GM21528 (cell line): ENCODE measurements at regions not wholly inside any gene's neighbourhood (a gene's known extent, or its start where the extent isn't known, plus 50 kb on each side); places are given as distances from the start of the nearest gene placed in this dataset.

ENCODE experiments used
- ATAC-seq: cut with Tn5 transposase; IDR thresholded peaks from one replicate; pipeline ENCODE4 v1.9.1; 2021; ENCODE audit warnings: mild to moderate bottlenecking, moderate library complexity; ENCODE audit not compliant: unreplicated experiment, low FRiP score

- ATAC-seq = no peak
Measured at GRCh38 chr6:138690975-138691594, 82.5 kb upstream of the CCDC28A start.

- no peak for ATAC-seq
Measured at GRCh38 chr6:138691595-138692057, 81.9 kb upstream of the CCDC28A start.

GRCh38 chr6:138692058-138692977, 81.3 kb upstream of the CCDC28A start:
- peak; percentile 65 for ATAC-seq

GRCh38 chr6:138692978-138693909, 80.3 kb upstream of the CCDC28A start:
- ATAC-seq = peak; percentile 65

- ATAC-seq = no peak
Measured at GRCh38 chr6:138695193-138695592, 78.4 kb upstream of the CCDC28A start.

GRCh38 chr6:138714493-138714892, 59.1 kb upstream of the CCDC28A start:
- ATAC-seq = no peak

GRCh38 chr6:138716013-138716412, 57.6 kb upstream of the CCDC28A start:
- ATAC-seq = no peak

GRCh38 chr6:138716971-138717665, 56.5 kb upstream of the CCDC28A start:
- no peak for ATAC-seq

GRCh38 chr6:138719011-138719635, 54.4 kb upstream of the CCDC28A start:
- no peak for ATAC-seq

GRCh38 chr6:138719744-138720143, 53.8 kb upstream of the CCDC28A start:
- no peak for ATAC-seq

GRCh38 chr6:138722425-138723371, 50.9 kb upstream of the CCDC28A start:
- ATAC-seq = no peak
